Cardiac muscle cell (in vitro differentiated cells and primary cell): ENCODE measurements at regions not wholly inside any gene's neighbourhood (a gene's known extent, or its start where the extent isn't known, plus 50 kb on each side); places are given as distances from the start of the nearest gene placed in this dataset.

ENCODE experiments used
- DNase-seq, 2 donors: peaks; one replicate each; pipeline versions ENCODE4 v3.0.0 to v3.0.0-alpha.2; 2010 to 2017; ENCODE audit warnings: low read depth in 1 of 2, low spot score in 1 of 2
- H3K27ac ChIP-seq: fragments of 200-600 bp; sonication (generic); 2 replicates; pipeline ENCODE4 v1.5.1; 2016
- H3K27me3 ChIP-seq: fragments of 200-600 bp; sonication (generic); 2 replicates; pipeline ENCODE4 v1.6.0; 2016; ENCODE audit warnings: control low read depth
- H3K36me3 ChIP-seq: fragments of 200-600 bp; sonication (generic); 2 replicates; pipeline ENCODE4 v1.5.1; 2016; ENCODE audit warnings: control low read depth
- H3K4me1 ChIP-seq: fragments of 200-600 bp; sonication (generic); 2 replicates; pipeline ENCODE4 v1.8.1; 2017; ENCODE audit warnings: low read depth, mild to moderate bottlenecking, mixed run types
- H3K4me3 ChIP-seq: fragments of 200-600 bp; sonication (generic); 2 replicates; pipeline ENCODE4 v1.5.1; 2016; ENCODE audit warnings: mild to moderate bottlenecking
- H3K9me3 ChIP-seq: fragments of 200-600 bp; sonication (generic); 2 replicates; pipeline ENCODE4 v1.5.1; 2017; ENCODE audit warnings: low read depth, mild to moderate bottlenecking, control low read depth
- TF ChIP-seq, protein P1 (sequence below): IDR thresholded peaks from 2 replicates; pipeline ENCODE4 v1.5.1; 2012; ENCODE audit warnings: low read depth, mild to moderate bottlenecking, low read length

DNA sequence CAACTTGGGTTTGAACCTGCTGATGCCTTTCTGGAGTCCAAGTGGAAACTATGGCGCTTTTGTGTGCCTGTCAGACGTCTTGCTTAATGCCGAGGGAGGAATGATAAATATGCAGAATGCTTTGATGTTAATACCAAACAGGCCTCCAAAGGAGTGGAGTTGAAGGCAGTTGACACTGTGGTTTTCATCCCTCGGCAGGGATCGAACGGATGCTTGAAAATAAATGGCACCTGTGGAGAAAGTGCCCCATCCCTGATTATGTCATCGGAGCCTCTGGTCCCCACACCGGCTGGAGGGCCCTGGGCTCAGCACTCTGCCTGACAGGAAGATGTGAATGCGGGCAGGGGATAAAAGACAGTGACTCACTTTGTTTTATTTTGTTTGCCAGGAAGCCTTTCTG lies 148.7 kb upstream of the GPR26 start:
- H3K4me1 ChIP-seq, result peaks cover 17% of the 10 kb centered on the region
- no peak overlapping the region for H3K4me3 ChIP-seq
- H3K27me3 ChIP-seq, result no peaks in the 10 kb centered on the region
- H3K36me3 ChIP-seq, result no peaks in the 10 kb centered on the region
- H3K9me3 ChIP-seq, result no peaks in the 10 kb centered on the region
- TF ChIP-seq, protein P1, sequence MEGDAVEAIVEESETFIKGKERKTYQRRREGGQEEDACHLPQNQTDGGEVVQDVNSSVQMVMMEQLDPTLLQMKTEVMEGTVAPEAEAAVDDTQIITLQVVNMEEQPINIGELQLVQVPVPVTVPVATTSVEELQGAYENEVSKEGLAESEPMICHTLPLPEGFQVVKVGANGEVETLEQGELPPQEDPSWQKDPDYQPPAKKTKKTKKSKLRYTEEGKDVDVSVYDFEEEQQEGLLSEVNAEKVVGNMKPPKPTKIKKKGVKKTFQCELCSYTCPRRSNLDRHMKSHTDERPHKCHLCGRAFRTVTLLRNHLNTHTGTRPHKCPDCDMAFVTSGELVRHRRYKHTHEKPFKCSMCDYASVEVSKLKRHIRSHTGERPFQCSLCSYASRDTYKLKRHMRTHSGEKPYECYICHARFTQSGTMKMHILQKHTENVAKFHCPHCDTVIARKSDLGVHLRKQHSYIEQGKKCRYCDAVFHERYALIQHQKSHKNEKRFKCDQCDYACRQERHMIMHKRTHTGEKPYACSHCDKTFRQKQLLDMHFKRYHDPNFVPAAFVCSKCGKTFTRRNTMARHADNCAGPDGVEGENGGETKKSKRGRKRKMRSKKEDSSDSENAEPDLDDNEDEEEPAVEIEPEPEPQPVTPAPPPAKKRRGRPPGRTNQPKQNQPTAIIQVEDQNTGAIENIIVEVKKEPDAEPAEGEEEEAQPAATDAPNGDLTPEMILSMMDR, result no peak
- no peak overlapping the region for H3K27ac ChIP-seq
- no peak for DNase-seq

DNA sequence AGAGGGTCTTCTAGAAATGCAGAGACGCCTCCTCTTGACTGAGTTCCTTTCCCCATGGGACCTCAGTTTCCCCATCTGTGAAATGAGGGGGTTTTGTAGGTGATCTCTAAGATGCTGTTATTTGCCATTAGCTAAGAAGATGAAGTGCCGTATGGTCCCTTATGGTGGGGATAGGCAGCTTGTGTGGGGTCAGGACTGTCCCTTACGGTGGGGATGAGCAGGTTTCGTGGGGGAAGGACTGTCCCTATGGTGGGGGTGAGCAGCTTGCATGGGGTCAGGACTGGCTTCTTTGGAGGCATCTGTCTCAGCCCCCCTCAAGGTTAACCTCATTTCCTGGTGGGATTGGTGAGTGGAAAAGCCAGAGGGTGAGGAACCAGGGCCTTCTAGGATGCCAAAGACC lies 148.3 kb upstream of the GPR26 start:
- no peak for DNase-seq
- peaks cover 17% of the 10 kb centered on the region for H3K4me1 ChIP-seq
- TF ChIP-seq, protein P1, result no peak

DNA sequence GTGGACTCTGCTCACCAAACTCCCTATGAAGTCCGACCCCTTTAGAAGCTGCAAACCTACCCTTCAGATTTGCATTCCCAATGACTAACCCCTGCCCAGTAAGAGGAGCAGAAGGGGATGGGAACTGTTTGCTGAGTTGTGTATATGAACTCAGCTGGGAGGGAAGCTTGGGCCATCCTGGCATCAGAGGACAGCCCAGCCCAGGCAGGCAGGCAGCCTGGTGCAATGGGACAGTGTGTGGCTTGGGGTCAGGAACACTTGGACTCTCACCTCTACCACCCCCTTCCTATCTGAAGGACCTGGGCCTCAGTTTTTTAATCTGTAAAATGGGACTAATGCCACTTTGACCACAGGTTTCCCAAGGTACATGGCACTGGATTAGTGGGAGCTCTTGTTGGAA lies 147.4 kb upstream of the GPR26 start:
- no peak overlapping the region for H3K4me3 ChIP-seq
- DNase-seq, result no peak
- no peak overlapping the region for H3K27ac ChIP-seq
- H3K27me3 ChIP-seq, result no peaks in the 10 kb centered on the region
- no peaks in the 10 kb centered on the region for H3K36me3 ChIP-seq
- H3K9me3 ChIP-seq, result no peaks in the 10 kb centered on the region
- H3K4me1 ChIP-seq, result peaks cover 9% of the 10 kb centered on the region
- TF ChIP-seq, protein P1, result no peak

More for the DNA sequence above, 148.3 kb upstream of the GPR26 start:
- no peaks in the 10 kb centered on the region for H3K36me3 ChIP-seq
- H3K9me3 ChIP-seq, result no peaks in the 10 kb centered on the region
- H3K27ac ChIP-seq, result no peak overlapping the region
- no peak overlapping the region for H3K4me3 ChIP-seq
- H3K27me3 ChIP-seq, result no peaks in the 10 kb centered on the region

DNA sequence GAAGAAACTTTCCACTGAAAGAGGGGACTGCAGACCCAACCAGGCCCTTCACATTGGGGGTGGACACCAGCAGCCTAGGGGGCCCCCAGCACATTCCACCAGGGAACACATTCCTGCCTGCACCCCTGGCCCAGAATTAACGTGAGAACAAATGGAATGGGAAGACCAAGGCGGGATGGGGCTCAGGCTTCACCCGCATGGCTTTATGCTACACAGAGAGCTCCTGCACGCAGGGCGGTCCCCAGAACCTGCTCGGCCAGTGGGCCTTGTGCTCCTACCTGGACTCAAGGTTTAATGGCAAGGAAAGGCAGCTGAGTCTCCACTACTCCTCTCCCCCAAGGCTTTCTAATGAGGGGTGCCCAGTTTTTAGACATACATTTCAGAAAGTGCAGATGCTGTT lies 146.3 kb upstream of the GPR26 start:
- no peaks in the 10 kb centered on the region for H3K27me3 ChIP-seq
- H3K4me1 ChIP-seq, result no peaks in the 10 kb centered on the region
- H3K27ac ChIP-seq, result no peak overlapping the region
- H3K9me3 ChIP-seq, result no peaks in the 10 kb centered on the region
- no peak overlapping the region for H3K4me3 ChIP-seq
- no peaks in the 10 kb centered on the region for H3K36me3 ChIP-seq
- TF ChIP-seq, protein P1, result no peak
- DNase-seq, result no peak

DNA sequence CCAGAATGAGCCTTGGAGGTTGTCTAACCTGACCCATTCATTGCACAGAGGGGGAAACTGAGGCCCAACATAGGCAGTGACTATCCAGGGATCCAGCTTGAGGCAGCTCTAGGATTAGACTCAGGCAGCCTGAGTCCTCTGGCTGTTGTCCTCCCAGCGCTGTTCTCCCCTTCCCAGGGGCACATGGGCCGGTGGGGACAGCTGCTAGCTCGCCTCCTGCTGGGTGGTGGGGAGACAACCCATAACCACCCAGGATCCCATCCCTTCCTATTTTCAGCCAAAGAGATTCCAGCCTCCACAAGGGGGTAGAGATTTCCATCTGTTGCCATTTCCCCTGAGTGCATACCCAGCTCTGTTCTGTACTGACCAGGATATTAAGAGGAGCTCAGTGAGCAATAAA lies 145.1 kb upstream of the GPR26 start:
- Histone ChIP-seq H3K36me3 (no peaks in the 10 kb centered on the region), H3K9me3 (no peaks in the 10 kb centered on the region), H3K27me3 (no peaks in the 10 kb centered on the region), H3K4me3 (no peak overlapping the region), H3K4me1 (no peaks in the 10 kb centered on the region), H3K27ac (no peak overlapping the region)
- no peak for DNase-seq
- TF ChIP-seq, protein P1, result no peak

DNA sequence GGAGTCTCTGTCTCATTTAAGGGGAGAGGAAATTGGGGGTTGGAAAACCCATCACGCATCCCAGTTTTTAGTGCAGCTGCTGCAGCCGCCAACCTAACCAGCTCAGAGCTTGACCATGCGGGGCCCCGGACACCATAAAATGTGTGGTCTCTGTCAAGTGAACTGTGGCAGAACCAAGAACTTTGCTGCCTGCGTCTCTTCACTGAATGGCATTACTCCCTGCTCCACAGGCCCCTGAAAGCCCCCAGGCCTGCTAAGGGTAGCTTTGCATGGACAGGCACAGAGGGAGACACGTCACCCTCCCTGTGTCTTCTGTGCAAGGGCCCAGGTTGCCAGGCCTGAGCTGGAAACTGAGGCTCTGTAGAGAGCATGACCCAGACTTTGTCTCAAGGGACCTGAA lies 144.6 kb upstream of the GPR26 start:
- Histone ChIP-seq H3K9me3 (no peaks in the 10 kb centered on the region), H3K27ac (no peak overlapping the region), H3K36me3 (no peaks in the 10 kb centered on the region), H3K4me1 (no peaks in the 10 kb centered on the region), H3K4me3 (no peak overlapping the region), H3K27me3 (no peaks in the 10 kb centered on the region)
- TF ChIP-seq, protein P1, result no peak
- DNase-seq, result no peak
